Body of pancreas (tissue), 4 donors: ENCODE measurements at regions not wholly inside any gene's neighbourhood (a gene's known extent, or its start where the extent isn't known, plus 50 kb on each side); places are given as distances from the start of the nearest gene placed in this dataset.
"Not testable (repeated sequence)": the region's sequence is repeated elsewhere in the genome, so short reads cannot be mapped to it uniquely, and the experiment has no call there.

Experiments
- ATAC-seq: fragments of 150-250 bp; one replicate; pipeline ENCODE4 v1.9.1; 2016
- DNase-seq, 4 donors: peaks; one replicate each; pipeline ENCODE4 v3.0.0-alpha.2; 2019
- H3K27ac ChIP-seq, 4 donors: fragments of 200-600 bp; sonication (generic); 1 replicate in 3 of 4; 2 replicates in 1 of 4; pipeline versions ENCODE4 v1.5.1 to v1.6.1; 2016 to 2019; ENCODE audit warnings: mild to moderate bottlenecking in 1 of 4, mixed read lengths in 1 of 4, moderate library complexity in 1 of 4
- H3K27me3 ChIP-seq, 2 donors: fragments of 200-600 bp; sonication (generic); one replicate each; pipeline ENCODE4 v1.6.0; 2016; ENCODE audit warnings: mild to moderate bottlenecking in 1 of 2
- H3K36me3 ChIP-seq, 2 donors: fragments of 200-600 bp; sonication (generic); replicated peaks in 1 of 2; 2 replicates each; pipeline ENCODE4 v1.5.1; 2016; ENCODE audit warnings: low read depth in 2 of 2; ENCODE audit not compliant: insufficient read depth in 1 of 2
- H3K4me1 ChIP-seq: fragments of 200-600 bp; sonication (generic); one replicate; pipeline ENCODE4 v1.6.0; 2016
- H3K4me3 ChIP-seq, 2 donors: fragments of 200-600 bp; sonication (generic); 1 replicate in 1 of 2; 2 replicates in 1 of 2; pipeline ENCODE4 v1.5.1; 2016 to 2019
- H3K9me3 ChIP-seq, 3 donors: fragments of 200-600 bp; sonication (generic); 1 replicate in 2 of 3; 2 replicates in 1 of 3; pipeline ENCODE4 v1.5.1; 2016
- POLR2A ChIP-seq, 3 donors: fragments of 450-650 bp; IDR thresholded peaks; one replicate each; pipeline ENCODE4 v1.6.1; 2016; ENCODE audit warnings: antibody characterized with exemption in 3 of 3, mild to moderate bottlenecking in 2 of 3
- WGBS, 2 donors: methylation state at CpG; one replicate each; pipeline ENCODE4 v1.1.5; 2017; 5-methylcytosine and 5-hydroxymethylcytosine counted together
- intact Hi-C: fragments of 100-400 bp; cut with DNase I; formaldehyde crosslinking; loops from one replicate; pipeline ENCODE4 v1.15.1; 2023
- TF ChIP-seq, protein P1 (sequence below), 7 experiments: fragments of 450-650 bp in 4 of 7; fragments of 200-600 bp in 3 of 7; sonication (generic) in 3 of 7; IDR thresholded peaks; one replicate each; pipeline ENCODE4 v1.5.1; 2016 to 2019; ENCODE audit warnings: antibody characterized with exemption in 7 of 7

DNA sequence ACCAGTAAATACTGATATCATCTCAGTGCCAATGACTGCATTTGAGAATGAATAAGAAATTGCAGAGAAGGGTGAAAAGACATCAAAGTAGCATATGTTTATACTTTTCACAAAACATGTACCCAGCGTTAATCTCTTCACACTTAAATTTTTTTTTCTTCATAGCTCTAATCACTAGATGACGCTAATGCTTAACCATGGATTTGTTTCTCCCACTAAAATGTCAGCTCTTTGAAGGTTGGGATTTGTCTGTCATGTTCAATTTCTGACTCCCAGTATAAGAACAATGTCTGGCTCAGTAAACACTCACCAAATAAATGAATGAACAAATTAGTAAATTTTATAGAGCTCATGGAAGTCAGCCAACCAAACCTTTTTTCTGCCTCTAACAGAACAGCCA is 78.3 kb upstream of the LMCD1 start:
- Histone ChIP-seq H3K4me1 (no peaks in the 10 kb centered on the region), H3K4me3 (no peak overlapping the region), H3K27ac (no peak overlapping the region), H3K27me3 (no peaks in the 10 kb centered on the region), H3K9me3 (peaks cover 0 to 12% (median 0%) of the 10 kb centered on the region in 3 donors), H3K36me3 (no peaks in the 10 kb centered on the region)
- TF ChIP-seq, protein P1, sequence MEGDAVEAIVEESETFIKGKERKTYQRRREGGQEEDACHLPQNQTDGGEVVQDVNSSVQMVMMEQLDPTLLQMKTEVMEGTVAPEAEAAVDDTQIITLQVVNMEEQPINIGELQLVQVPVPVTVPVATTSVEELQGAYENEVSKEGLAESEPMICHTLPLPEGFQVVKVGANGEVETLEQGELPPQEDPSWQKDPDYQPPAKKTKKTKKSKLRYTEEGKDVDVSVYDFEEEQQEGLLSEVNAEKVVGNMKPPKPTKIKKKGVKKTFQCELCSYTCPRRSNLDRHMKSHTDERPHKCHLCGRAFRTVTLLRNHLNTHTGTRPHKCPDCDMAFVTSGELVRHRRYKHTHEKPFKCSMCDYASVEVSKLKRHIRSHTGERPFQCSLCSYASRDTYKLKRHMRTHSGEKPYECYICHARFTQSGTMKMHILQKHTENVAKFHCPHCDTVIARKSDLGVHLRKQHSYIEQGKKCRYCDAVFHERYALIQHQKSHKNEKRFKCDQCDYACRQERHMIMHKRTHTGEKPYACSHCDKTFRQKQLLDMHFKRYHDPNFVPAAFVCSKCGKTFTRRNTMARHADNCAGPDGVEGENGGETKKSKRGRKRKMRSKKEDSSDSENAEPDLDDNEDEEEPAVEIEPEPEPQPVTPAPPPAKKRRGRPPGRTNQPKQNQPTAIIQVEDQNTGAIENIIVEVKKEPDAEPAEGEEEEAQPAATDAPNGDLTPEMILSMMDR (IDR thresholded peaks at IDR 0.05) = no peak
- no peak for TF ChIP-seq POLR2A (IDR thresholded peaks at IDR 0.05)
- no peak for ATAC-seq
- intact Hi-C loops = no loop called here
- DNase-seq = no peak
- WGBS, 2 donors = 74 to 76% methylated on average over 2 of the region's 2 CpGs

DNA sequence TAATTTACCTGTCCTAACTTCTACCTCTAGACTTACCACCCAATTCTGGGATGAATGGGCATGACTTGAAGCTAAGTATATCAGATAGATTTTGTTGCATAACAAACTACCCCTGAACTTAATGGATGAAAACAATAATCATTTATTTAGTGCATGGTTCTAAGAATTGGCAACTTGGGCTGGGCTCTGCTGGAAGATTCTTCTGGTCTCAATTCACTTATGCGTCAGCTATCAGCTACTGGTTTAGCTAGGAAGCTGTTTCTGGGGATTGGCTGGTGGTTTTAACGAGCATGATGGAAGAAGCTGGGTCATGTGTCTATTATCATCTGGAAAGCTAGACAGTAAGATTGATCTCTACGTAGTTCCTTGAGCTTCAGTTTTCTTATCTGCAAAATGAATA is 77.3 kb upstream of the LMCD1 start:
- Histone ChIP-seq H3K9me3 (peaks cover 0 to 12% (median 0%) of the 10 kb centered on the region in 3 donors), H3K27ac (no peak overlapping the region), H3K27me3 (no peaks in the 10 kb centered on the region), H3K4me3 (no peak overlapping the region), H3K36me3 (no peaks in the 10 kb centered on the region), H3K4me1 (no peaks in the 10 kb centered on the region)
- 92% methylated on average over 3 of the region's 3 CpGs for WGBS, 2 donors
- DNase-seq (no peak), ATAC-seq (no peak)
- TF ChIP-seq, protein P1 (IDR thresholded peaks at IDR 0.05) = no peak
- TF ChIP-seq POLR2A (IDR thresholded peaks at IDR 0.05) = no peak
- intact Hi-C loops = no loop called here

DNA sequence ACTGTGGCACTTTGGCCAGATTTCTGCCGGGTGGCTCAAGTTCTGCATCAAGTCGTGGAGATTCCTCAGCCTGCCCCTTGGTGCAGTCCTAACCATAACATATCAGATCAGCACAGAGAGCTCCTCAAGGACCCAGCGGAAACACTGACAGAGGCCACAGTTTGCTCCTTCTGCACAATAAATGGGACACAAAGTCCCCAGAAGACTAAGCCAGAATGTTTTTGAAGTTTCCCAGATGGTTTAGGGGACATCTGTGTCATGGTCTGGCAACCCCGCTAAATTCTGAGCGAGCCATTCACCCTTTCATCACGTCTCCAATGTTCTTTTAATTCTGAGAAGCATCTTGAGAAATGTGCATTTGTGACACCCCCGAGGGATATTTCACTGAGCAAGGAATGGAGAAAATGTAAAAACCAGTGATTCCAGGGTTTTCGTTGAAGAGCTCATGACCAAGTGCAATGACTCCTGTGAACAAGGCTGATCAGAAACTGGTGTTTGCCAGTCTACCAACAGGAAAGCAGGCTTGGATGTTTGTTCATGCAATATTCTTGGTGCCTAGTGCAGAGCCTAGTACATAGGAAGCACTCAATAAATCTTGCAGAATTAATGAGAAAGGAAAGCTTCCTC is 64.8 kb upstream of the LMCD1 start:
- peak in 2 of 4 donors; percentile 18 for DNase-seq
- no peaks in the 10 kb centered on the region for H3K9me3 ChIP-seq
- no peaks in the 10 kb centered on the region for H3K27me3 ChIP-seq
- no peak overlapping the region for H3K27ac ChIP-seq
- ATAC-seq = peak; percentile 68
- no peak overlapping the region for H3K4me3 ChIP-seq
- no peaks in the 10 kb centered on the region for H3K4me1 ChIP-seq
- intact Hi-C loops = loop anchor here (5.0 kb wide), 1 partner anchor 191 kb away; no protein-coding TSS in a partner anchor
- WGBS, 2 donors = 68 to 79% methylated on average over 7 to 8 of the region's 8 CpGs
- no peaks in the 10 kb centered on the region for H3K36me3 ChIP-seq
- TF ChIP-seq POLR2A (IDR thresholded peaks at IDR 0.05) = no peak
- TF ChIP-seq, protein P1 (IDR thresholded peaks at IDR 0.05) = no peak

DNA sequence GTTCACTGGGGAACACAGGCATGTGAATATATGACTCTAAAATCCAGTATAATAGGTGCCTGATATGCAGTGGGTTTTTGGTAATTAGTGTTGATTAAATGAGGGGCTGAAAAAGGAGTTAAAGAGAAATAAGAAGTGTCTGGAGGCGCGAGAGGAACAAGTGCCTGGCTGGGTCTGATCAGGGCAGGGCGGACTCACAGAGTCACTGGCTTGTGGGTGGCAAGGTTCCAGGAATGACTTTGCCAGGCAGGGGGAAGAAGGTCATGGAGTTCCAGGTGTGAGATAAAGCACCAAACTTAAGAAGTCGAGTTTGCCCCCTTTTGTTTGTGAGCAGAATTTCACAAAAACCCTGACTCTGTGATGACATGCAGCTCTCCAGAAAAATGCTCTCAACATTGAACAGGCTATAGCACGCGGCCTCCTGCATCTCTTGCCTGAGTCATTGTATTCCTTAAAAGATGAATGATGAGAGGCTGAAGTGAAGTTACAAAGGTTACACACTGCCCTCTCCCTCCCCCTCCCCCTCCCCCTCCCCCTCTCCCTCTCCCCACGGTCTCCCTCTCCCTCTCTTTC is 63.0 kb upstream of the LMCD1 start:
- TF ChIP-seq, protein P1 (IDR thresholded peaks at IDR 0.05) = no peak
- TF ChIP-seq POLR2A (IDR thresholded peaks at IDR 0.05) = no peak
- ATAC-seq = no peak
- intact Hi-C loops = loop anchor here (5.0 kb wide), 1 partner anchor 189 kb away; no protein-coding TSS in a partner anchor
- no peaks in the 10 kb centered on the region for H3K27me3 ChIP-seq
- no peak overlapping the region for H3K4me3 ChIP-seq
- 59 to 64% methylated on average over 6 to 7 of the region's 7 CpGs for WGBS, 2 donors
- H3K36me3 ChIP-seq = no peaks in the 10 kb centered on the region
- H3K9me3 ChIP-seq = no peaks in the 10 kb centered on the region
- H3K27ac ChIP-seq = no peak overlapping the region
- H3K4me1 ChIP-seq = peaks cover 16% of the 10 kb centered on the region
- peak; percentile 25 to 63 (median 44) for DNase-seq

DNA sequence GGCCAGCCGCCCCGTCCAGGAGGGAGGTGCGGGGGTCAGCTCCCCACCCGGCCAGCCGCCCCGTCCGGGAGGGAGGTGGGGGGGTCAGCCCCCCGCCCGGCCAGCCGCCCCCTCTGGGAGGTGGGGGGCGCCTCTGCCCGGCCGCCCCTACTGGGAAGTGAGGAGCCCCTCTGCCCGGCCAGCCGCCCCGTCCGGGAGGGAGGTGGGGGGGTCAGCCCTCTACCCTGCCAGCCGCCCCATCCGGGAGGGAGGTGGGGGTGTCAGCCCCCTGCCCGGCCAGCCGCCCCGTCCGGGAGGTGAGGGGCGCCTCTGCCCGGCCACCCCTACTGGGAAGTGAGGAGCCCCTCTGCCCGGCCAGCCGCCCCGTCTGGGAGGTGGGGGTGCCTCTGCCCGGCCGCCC is 61.5 kb upstream of the LMCD1 start:
- intact Hi-C loops, ATAC-seq, H3K9me3 ChIP-seq, H3K27me3 ChIP-seq, H3K27ac ChIP-seq, H3K4me3 ChIP-seq, H3K36me3 ChIP-seq, DNase-seq: not testable (repeated sequence)
- peaks cover 30% of the 10 kb centered on the region for H3K4me1 ChIP-seq
- 94 to 95% methylated on average over 4 to 17 of the region's 30 CpGs for WGBS, 2 donors
